Aorta (tissue), 5 donors: ENCODE measurements at regions not wholly inside any gene's neighbourhood (a gene's known extent, or its start where the extent isn't known, plus 50 kb on each side); places are given as distances from the start of the nearest gene placed in this dataset.
"Not testable (repeated sequence)": the region's sequence is repeated elsewhere in the genome, so short reads cannot be mapped to it uniquely, and the experiment has no call there.

Source experiments
- ATAC-seq: fragments of 200-7000 bp; cut with Tn5 transposase; one replicate; pipeline ENCODE4 v1.9.1; 2022; ENCODE audit warnings: moderate library complexity; ENCODE audit not compliant: low FRiP score
- DNase-seq, 2 donors: peaks; one replicate each; pipeline ENCODE4 v3.0.0-alpha.2; 2020
- H3K27ac ChIP-seq, 2 donors: one replicate each; pipeline ENCODE4 v1.5.1; 2013; ENCODE audit warnings: low read length in 2 of 2, mild to moderate bottlenecking in 2 of 2, moderate library complexity in 2 of 2, control low read depth in 1 of 2, inconsistent platforms in 1 of 2, low read depth in 1 of 2
- H3K27me3 ChIP-seq, 2 donors: one replicate each; pipeline ENCODE4 v1.6.1; 2013; ENCODE audit warnings: control low read depth in 1 of 2, low read length in 1 of 2, mild to moderate bottlenecking in 1 of 2, moderate library complexity in 1 of 2; ENCODE audit not compliant: insufficient read depth in 2 of 2, control insufficient read depth in 1 of 2
- H3K36me3 ChIP-seq, 2 donors: one replicate each; pipeline ENCODE4 v1.6.1; 2013; ENCODE audit warnings: control low read depth in 1 of 2, low read length in 1 of 2, mild to moderate bottlenecking in 1 of 2; ENCODE audit not compliant: insufficient read depth in 2 of 2, control insufficient read depth in 1 of 2
- H3K4me1 ChIP-seq, 2 donors: one replicate each; pipeline ENCODE4 v1.6.1; 2013; ENCODE audit warnings: low read length in 2 of 2, control low read depth in 1 of 2, mild to moderate bottlenecking in 1 of 2, moderate library complexity in 1 of 2; ENCODE audit not compliant: insufficient read depth in 2 of 2, control insufficient read depth in 1 of 2
- H3K4me3 ChIP-seq, 2 donors: one replicate each; pipeline ENCODE4 v1.5.1; 2013; ENCODE audit warnings: low read length in 2 of 2, control low read depth in 1 of 2, mild to moderate bottlenecking in 1 of 2
- H3K9me3 ChIP-seq: one replicate; pipeline ENCODE4 v1.6.1; 2013; ENCODE audit warnings: mild to moderate bottlenecking, low read length; ENCODE audit not compliant: control insufficient read depth
- WGBS, 2 donors: extraction: QIAGEN DNeasy Blood & Tissue Kit; methylation state at CpG; one replicate each; pipeline ENCODE4 v1.1.7; 2013; 5-methylcytosine and 5-hydroxymethylcytosine counted together
- intact Hi-C, 2 donors: fragments of 100-400 bp; cut with DNase I; formaldehyde crosslinking; loops; one replicate each; pipeline versions ENCODE4 v1.14.2 to v1.15.0; 2022
- donor health status: healthy with polysubstance abuse.
- donor health status: Bipolar disorder and iron deficiency.
- donor health status: DM: no; HTN: no; CAD: no.
- donor health status: DM: no; HTN: no; CAD: no.
- donor health status: DM: yes; HTN: yes; CAD: no.

DNA sequence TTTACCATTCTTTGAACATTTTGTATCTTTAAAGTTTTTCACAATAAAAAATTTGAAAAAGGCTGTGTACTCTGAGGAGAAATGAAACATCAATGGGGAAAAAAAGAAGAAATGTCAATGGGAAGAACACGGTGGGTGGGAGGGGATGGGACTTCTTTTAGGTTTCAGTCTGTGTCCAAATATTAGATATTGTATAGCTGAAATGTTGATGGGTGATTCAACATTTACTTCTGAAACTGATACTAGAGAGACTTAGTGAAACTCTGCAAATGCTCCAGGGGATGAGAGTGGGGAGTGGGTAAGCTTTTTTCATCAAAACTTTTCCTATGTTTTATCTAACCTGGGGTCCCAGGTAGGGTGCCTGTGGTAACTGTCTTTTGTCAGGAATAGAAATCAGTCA lies 311.9 kb downstream of the MAN2A1 start:
- Histone ChIP-seq H3K36me3 (no peaks in the 10 kb centered on the region), H3K4me3 (no peak overlapping the region), H3K9me3 (no peaks in the 10 kb centered on the region), H3K27ac (peak overlapping the region; percentile 17 to 82), H3K27me3 (no peaks in the 10 kb centered on the region), H3K4me1 (peaks cover 7 to 23% of the 10 kb centered on the region in 2 donors)
- intact Hi-C loops: no loop called here
- ATAC-seq (no peak), DNase-seq (no peak)
- WGBS, 2 donors: 93 to 100% methylated on average over 1 of the region's 1 CpG

DNA sequence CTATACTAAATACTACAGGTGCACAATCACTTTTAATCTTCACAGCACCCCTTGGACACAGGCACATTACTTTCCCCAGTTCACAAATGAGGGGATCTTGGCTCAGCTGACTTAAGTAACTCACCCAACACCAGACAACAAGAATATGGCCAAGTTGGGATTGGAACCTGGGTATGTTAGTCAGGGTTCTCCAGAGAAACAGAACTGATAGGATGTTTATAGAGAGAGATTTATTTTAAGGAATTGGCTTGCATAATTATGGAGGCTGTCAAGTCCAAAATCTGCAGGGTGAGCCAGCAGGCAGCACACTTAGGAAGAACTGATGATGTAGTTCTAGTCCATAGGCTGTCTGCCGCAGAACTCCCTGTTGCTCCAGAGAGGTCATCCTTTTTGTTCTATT lies 312.9 kb downstream of the MAN2A1 start:
- DNase-seq: no peak
- intact Hi-C loops: no loop called here
- Histone ChIP-seq H3K27ac (peak overlapping the region in 1 of 2 donors; percentile 79), H3K4me1 (peaks cover 4 to 17% of the 10 kb centered on the region in 2 donors), H3K36me3 (no peaks in the 10 kb centered on the region), H3K4me3 (no peak overlapping the region), H3K27me3 (no peaks in the 10 kb centered on the region), H3K9me3 (no peaks in the 10 kb centered on the region)
- WGBS, 2 donors: 17 to 38% methylated on average over 1 of the region's 1 CpG
- peak; percentile 31 for ATAC-seq

DNA sequence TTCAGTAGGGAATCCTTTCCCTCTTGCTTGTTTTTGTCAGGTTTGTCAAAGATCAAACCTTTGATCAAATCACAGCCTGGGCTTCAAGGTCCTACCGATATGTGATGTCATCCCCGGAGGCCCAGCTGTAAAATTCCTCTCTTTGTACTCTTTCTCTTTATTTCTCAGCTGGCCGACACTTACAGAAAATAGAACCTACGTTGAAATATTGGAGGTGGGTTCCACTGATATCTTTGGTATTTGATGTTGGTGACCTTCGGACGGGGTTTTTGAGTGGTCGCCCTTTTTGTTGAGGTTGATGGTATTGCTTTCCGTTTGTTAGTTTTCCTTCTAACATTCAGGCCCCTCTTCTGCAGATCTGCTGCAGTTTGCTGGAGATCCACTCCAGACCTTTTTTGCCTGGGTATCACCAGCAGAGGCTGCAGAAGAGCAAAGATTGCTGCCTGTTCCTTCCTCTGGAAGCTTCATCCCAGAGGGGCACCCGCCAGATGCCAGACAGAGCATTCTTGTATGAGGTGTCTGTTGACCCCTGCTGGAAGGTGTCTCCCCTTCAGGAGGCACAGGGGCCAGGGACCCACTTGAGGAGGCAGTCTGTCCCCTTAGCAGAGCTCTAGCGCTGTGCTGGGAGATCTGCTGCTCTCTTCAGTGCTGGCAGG lies 316.3 kb downstream of the MAN2A1 start:
- WGBS, 2 donors: 93 to 97% methylated on average over 10 of the region's 10 CpGs
- H3K27ac ChIP-seq, ATAC-seq, H3K4me3 ChIP-seq, H3K27me3 ChIP-seq, H3K9me3 ChIP-seq, H3K4me1 ChIP-seq, H3K36me3 ChIP-seq, DNase-seq, intact Hi-C loops: not testable (repeated sequence)

DNA sequence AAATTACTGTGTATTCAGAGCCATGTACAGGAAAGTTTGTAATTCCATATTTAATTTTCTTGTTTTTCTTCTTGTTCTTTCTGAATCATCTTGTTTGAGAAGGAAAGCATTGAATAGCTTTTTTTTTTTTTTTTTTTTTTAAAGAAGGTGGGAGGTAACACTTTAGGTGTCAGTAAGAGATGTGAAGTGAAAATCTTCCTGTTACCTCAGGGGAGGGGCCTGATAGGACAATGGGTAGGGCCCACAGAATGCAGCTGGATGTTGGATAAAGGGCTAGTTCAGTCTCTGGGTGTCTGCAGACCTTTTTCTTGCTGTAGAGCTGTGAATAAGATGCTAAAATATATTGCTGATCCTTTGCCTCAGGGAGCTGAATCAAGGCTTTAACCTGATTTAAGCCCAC lies 317.4 kb downstream of the MAN2A1 start:
- intact Hi-C loops: no loop called here
- Histone ChIP-seq H3K4me3 (no peak overlapping the region), H3K27me3 (no peaks in the 10 kb centered on the region), H3K9me3 (no peaks in the 10 kb centered on the region), H3K4me1 (peaks cover 4% of the 10 kb centered on the region in 2 donors), H3K36me3 (no peaks in the 10 kb centered on the region), H3K27ac (no peak overlapping the region)
- no peak for ATAC-seq
- DNase-seq: no peak

DNA sequence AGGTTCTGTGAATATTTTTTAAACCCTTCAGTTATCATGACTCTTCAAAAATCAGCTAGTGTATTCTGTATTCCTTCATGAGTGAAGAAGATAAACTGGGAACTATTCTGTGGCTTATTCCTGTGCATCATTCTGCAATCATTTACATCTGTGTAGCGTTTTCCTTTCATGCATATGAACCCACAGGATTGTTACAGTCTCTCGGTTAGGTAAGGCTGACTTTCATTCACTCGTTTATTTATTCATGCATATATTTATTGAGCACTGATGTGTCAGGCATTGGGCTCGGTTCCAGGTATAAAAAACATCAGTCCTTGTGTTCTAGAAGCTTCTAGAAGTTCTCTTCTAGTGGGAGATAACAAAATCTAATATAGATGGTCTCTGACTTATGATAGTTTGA lies 318.4 kb downstream of the MAN2A1 start:
- WGBS, 2 donors: 78 to 84% methylated on average over 4 of the region's 4 CpGs
- ATAC-seq: no peak
- Histone ChIP-seq H3K9me3 (no peaks in the 10 kb centered on the region), H3K27me3 (no peaks in the 10 kb centered on the region), H3K4me1 (peaks cover 0 to 2% of the 10 kb centered on the region in 2 donors), H3K4me3 (no peak overlapping the region), H3K36me3 (no peaks in the 10 kb centered on the region), H3K27ac (no peak overlapping the region)
- no peak for DNase-seq
- intact Hi-C loops: no loop called here

- H3K36me3 ChIP-seq: no peaks in the 10 kb centered on the region
- intact Hi-C loops: no loop called here
- no peak overlapping the region for H3K4me3 ChIP-seq
- WGBS, 2 donors: 88 to 96% methylated on average over 1 of the region's 1 CpG
- H3K4me1 ChIP-seq: peaks cover 0 to 2% of the 10 kb centered on the region in 2 donors
- H3K27ac ChIP-seq: no peak overlapping the region
- no peaks in the 10 kb centered on the region for H3K9me3 ChIP-seq
- no peaks in the 10 kb centered on the region for H3K27me3 ChIP-seq
- no peak for DNase-seq
- ATAC-seq: no peak
These were observed 322.4 kb downstream of the MAN2A1 start for GRCh38 chr5:110012145-110012544.

GRCh38 chr5:110013017-110013416 lies 323.3 kb downstream of the MAN2A1 start:
- Histone ChIP-seq H3K27me3 (no peaks in the 10 kb centered on the region), H3K4me1 (peaks cover 0 to 2% of the 10 kb centered on the region in 2 donors), H3K9me3 (no peaks in the 10 kb centered on the region), H3K27ac (no peak overlapping the region), H3K4me3 (no peak overlapping the region), H3K36me3 (no peaks in the 10 kb centered on the region)
- intact Hi-C loops: no loop called here
- DNase-seq (no peak), ATAC-seq (no peak)

DNA sequence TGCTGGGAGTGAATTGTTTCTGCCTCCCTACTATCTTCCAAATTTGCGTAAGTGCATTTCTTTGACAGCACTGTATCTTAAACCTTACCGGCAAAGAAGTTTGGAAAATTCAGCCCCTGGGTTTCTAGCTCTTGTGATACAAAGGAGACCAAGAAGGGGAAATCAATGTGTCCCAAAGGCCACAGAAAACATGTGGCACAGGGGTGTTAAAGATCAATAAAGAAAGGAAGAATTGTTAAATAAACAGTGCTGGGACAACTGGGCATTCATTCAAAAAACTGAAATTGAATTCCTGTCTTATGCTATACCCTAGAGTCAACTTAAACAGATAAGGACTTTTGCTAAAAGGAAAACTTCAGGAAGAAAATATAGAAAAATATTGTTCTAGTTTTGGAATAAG lies 328.1 kb downstream of the MAN2A1 start:
- Histone ChIP-seq H3K36me3 (no peaks in the 10 kb centered on the region), H3K9me3 (no peaks in the 10 kb centered on the region), H3K27ac (no peak overlapping the region), H3K4me1 (peaks cover 0 to 2% of the 10 kb centered on the region in 2 donors), H3K27me3 (no peaks in the 10 kb centered on the region), H3K4me3 (no peak overlapping the region)
- intact Hi-C loops: no loop called here
- DNase-seq (no peak), ATAC-seq (no peak)
- WGBS, 2 donors: 87 to 95% methylated on average over 2 of the region's 2 CpGs

DNA sequence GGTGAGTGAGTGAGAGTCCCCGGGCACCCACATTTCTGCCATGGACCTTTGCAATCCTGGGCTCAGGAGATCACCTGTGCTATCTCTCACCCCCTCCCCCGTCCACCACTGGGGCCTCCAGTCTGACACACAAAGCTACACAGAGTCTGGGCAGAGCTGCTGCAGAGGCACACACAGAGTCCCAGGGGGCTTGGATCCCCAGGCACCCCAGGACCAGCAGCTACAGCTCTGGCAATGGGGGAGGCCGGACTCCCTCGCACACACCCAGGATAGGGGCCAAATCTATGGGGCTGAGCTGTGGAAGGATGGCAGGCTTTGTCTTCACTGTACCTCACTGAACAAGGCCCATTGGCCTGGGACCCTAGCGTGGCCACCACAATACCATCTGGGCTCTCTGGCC lies 328.8 kb downstream of the MAN2A1 start:
- no peaks in the 10 kb centered on the region for H3K27me3 ChIP-seq
- intact Hi-C loops: no loop called here
- H3K9me3 ChIP-seq: no peaks in the 10 kb centered on the region
- ATAC-seq: no peak
- WGBS, 2 donors: 96 to 98% methylated on average over 5 of the region's 5 CpGs
- no peaks in the 10 kb centered on the region for H3K36me3 ChIP-seq
- H3K4me1 ChIP-seq: peaks cover 0 to 2% of the 10 kb centered on the region in 2 donors
- no peak overlapping the region for H3K27ac ChIP-seq
- no peak overlapping the region for H3K4me3 ChIP-seq
- peak in 1 of 2 donors; percentile 41 for DNase-seq
